IPS DF 4.7 (cell line): ENCODE measurements at regions not wholly inside any gene's neighbourhood (a gene's known extent, or its start where the extent isn't known, plus 50 kb on each side); places are given as distances from the start of the nearest gene placed in this dataset.
"Not testable (repeated sequence)": the region's sequence is repeated elsewhere in the genome, so short reads cannot be mapped to it uniquely, and the experiment has no call there.

ENCODE experiments used
- DNase-seq: peaks from one replicate; pipeline ENCODE4 v3.0.0-alpha.2; 2013; ENCODE audit warnings: low spot score; ENCODE audit errors: extremely low read depth

DNA sequence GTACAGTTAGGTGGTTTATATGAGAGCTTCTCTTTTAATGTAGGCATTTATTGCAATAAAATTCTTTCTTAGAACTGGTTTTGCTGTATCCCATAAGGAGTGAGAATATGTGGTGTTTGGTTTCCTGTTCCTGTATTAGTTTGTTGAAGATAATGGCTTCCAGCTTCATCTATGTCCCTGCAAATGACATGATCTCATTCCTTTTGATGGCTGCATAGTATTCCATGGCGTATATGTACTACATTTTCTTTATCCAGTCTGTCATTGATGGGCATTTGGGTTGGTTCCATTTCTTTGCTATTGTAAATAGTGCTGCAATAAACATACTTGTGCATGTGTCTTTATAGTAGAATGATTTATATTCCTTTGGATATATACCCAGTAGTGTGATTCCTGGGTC lies 106.7 kb upstream of the IRS4 start:
- DNase-seq, result not testable (repeated sequence)

DNA sequence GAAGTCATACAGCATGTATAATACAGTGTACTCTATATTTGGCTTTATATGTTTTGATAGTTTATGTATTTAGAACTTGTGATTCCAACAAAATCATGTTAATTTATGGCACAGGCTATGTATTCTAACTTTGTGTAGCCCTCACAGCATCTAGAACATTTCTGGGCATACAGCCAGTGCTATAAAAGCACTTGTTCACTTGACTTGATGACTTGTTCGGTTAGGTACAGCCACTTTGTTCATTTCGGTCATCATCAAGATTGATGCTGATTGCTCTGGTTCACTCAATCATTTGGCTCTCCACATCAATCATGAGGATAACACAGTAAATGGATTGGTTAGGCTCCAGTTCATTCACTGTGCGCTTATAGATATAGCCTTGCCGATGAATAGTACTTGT lies 97.6 kb upstream of the IRS4 start:
- DNase-seq, result no peak

DNA sequence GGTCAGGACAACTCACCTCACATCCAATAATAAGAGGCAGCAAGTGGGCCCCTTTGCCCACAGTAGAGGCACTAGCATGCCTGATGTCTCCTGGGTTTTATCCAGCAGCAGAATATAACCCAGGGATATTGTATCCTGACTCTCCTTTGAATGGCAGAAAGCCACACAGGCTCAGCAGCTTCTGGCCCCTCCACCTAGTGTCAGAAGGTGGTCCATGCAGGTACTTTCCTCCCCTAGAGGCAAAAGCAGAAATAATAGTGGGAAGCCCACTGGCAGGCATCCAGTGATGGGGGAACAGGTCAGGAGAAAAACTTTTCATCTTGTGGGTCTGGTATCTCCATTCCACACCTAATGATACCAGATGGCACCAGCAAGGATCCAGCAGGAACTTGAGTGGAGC lies 75.5 kb upstream of the IRS4 start:
- peak; percentile 1 for DNase-seq

DNA sequence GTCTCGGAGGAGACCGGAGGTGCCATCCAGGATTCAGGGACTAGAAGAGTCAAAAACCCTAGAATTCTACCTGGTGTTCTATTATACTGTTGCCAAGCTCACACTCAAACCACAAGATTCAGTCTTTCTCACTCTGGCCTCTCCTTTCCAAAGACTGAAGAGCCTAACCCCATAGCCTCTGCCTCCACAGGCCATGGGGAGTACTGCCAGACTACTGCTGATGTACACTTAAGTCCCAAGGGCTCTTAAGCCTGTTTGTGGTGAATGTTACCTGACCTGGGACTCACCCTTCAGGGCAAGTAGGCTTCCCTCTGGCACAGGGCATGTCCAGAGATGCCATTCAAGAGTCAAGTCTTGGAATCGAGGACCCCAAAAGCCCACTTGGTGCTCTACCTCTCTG lies 58.9 kb upstream of the IRS4 start:
- no peak for DNase-seq
